CD4-positive, alpha-beta T cell treated with Interleukin-10 for 1 hour (primary cell): ENCODE measurements at regions not wholly inside any gene's neighbourhood (a gene's known extent, or its start where the extent isn't known, plus 50 kb on each side); places are given as distances from the start of the nearest gene placed in this dataset.

Experiments
- DNase-seq: peaks from one replicate; pipeline ENCODE4 v3.0.0-alpha.2; 2020

- no peak for DNase-seq
These were observed 278.7 kb upstream of the SHH start for GRCh38 chr7:156090988-156091387.

- no peak for DNase-seq
These were observed 277.0 kb upstream of the SHH start for GRCh38 chr7:156089222-156089621.

GRCh38 chr7:156088115-156088514, 275.9 kb upstream of the SHH start:
- DNase-seq = no peak

- no peak for DNase-seq
These were observed 270.1 kb upstream of the SHH start for GRCh38 chr7:156082048-156083040.

- no peak for DNase-seq
These were observed 268.3 kb upstream of the SHH start for GRCh38 chr7:156080596-156080995.

- DNase-seq = no peak
These were observed 267.8 kb upstream of the SHH start for GRCh38 chr7:156080046-156080445.

GRCh38 chr7:156079156-156079555, 266.9 kb upstream of the SHH start:
- DNase-seq = no peak

- no peak for DNase-seq
These were observed 262.8 kb upstream of the SHH start for GRCh38 chr7:156074982-156075615.

GRCh38 chr7:156074084-156074483, 261.8 kb upstream of the SHH start:
- no peak for DNase-seq

- DNase-seq = no peak
These were observed 261.2 kb upstream of the SHH start for GRCh38 chr7:156073366-156074052.

- DNase-seq = no peak
These were observed 259.3 kb upstream of the SHH start for GRCh38 chr7:156071612-156072011.

GRCh38 chr7:156069891-156070290, 257.6 kb upstream of the SHH start:
- no peak for DNase-seq

- no peak for DNase-seq
These were observed 254.9 kb upstream of the SHH start for GRCh38 chr7:156067156-156067555.

- no peak for DNase-seq
These were observed 253.1 kb upstream of the SHH start for GRCh38 chr7:156065400-156065799.

GRCh38 chr7:156064971-156065386, 252.7 kb upstream of the SHH start:
- no peak for DNase-seq

GRCh38 chr7:156063241-156063810, 251.1 kb upstream of the SHH start:
- no peak for DNase-seq

GRCh38 chr7:156062286-156062685, 250.0 kb upstream of the SHH start:
- no peak for DNase-seq

- DNase-seq = no peak
These were observed 249.5 kb upstream of the SHH start for GRCh38 chr7:156061689-156062255.

GRCh38 chr7:156060925-156061324, 248.7 kb upstream of the SHH start:
- no peak for DNase-seq

GRCh38 chr7:156059369-156059768, 247.1 kb upstream of the SHH start:
- no peak for DNase-seq

GRCh38 chr7:156058248-156058647, 246.0 kb upstream of the SHH start:
- no peak for DNase-seq

- no peak for DNase-seq
These were observed 244.3 kb upstream of the SHH start for GRCh38 chr7:156056534-156056933.
